Endothelial cell of umbilical vein (primary cell): ENCODE measurements at regions not wholly inside any gene's neighbourhood (a gene's known extent, or its start where the extent isn't known, plus 50 kb on each side); places are given as distances from the start of the nearest gene placed in this dataset.

Experiments used
- CTCF ChIP-seq, 2 donors: IDR thresholded peaks; 1 replicate in 1 of 2; 2 replicates in 1 of 2; pipeline ENCODE4 v1.5.1; 2011; ENCODE audit warnings: low read length in 2 of 2, mild to moderate bottlenecking in 2 of 2, moderate library complexity in 2 of 2, control low read depth in 1 of 2, inconsistent platforms in 1 of 2, low read depth in 1 of 2; ENCODE audit not compliant: insufficient read depth in 1 of 2; ENCODE audit errors: extremely low read depth in 1 of 2
- EZH2 ChIP-seq: IDR thresholded peaks from 2 replicates; pipeline ENCODE4 v1.6.1; 2012; ENCODE audit warnings: borderline replicate concordance, low read depth, mild to moderate bottlenecking, moderate library complexity, low read length, inconsistent platforms; ENCODE audit not compliant: severe bottlenecking
- JUN ChIP-seq: IDR thresholded peaks from 2 replicates; pipeline ENCODE4 v1.6.1; 2011; ENCODE audit warnings: borderline replicate concordance, low read depth; ENCODE audit not compliant: insufficient read length, insufficient read depth
- POLR2A ChIP-seq: IDR thresholded peaks from 2 replicates; pipeline ENCODE4 v1.6.1; 2012; ENCODE audit warnings: low read depth, mild to moderate bottlenecking, control low read depth, low read length
- POLR2AphosphoS5 ChIP-seq: IDR thresholded peaks from 2 replicates; pipeline ENCODE4 v1.6.1; 2012; ENCODE audit warnings: low read depth, mild to moderate bottlenecking, control low read depth, low read length, moderate library complexity; ENCODE audit not compliant: insufficient read depth

- TF ChIP-seq EZH2 (no peak), CTCF (IDR thresholded peaks at IDR 0.05; ENCODE audit: extremely low read depth in 1 of 2, insufficient read depth in 1 of 2, low read depth in 1 of 2, low read length in 2 of 2) (no peak), POLR2AphosphoS5 (no peak), POLR2A (no peak), JUN (no peak)
Observed at GRCh38 chr9:15113288-15113687, 193.7 kb downstream of the TTC39B start.
